Keratinocyte (primary cell): ENCODE measurements at regions not wholly inside any gene's neighbourhood (a gene's known extent, or its start where the extent isn't known, plus 50 kb on each side); places are given as distances from the start of the nearest gene placed in this dataset.

Experiments
- DNase-seq: peaks from one replicate; pipeline ENCODE4 v3.0.0-alpha.2; 2011; ENCODE audit warnings: low read depth, missing footprints, low spot score
- FAIRE-seq: peaks from 2 replicates; lab custom pipeline; 2011; peaks lifted over from hg19 to GRCh38; lab: Jason Lieb, UNC
- H2AFZ ChIP-seq: 2 replicates; pipeline ENCODE4 v1.6.0; 2012; ENCODE audit warnings: low read length, control low read depth, inconsistent platforms; ENCODE audit not compliant: control insufficient read depth
- H3K27ac ChIP-seq: 2 replicates; pipeline ENCODE4 v1.5.1; 2011; ENCODE audit warnings: low read length; ENCODE audit not compliant: control insufficient read depth, insufficient read depth
- H3K27me3 ChIP-seq: 3 replicates; pipeline ENCODE4 v1.6.0; 2011; ENCODE audit warnings: low read length; ENCODE audit not compliant: control insufficient read depth, insufficient read depth; ENCODE audit errors: extremely low read depth
- H3K36me3 ChIP-seq, 2 experiments: 2 replicates in 1 of 2; 3 replicates in 1 of 2; pipeline ENCODE4 v1.5.1; 2011; ENCODE audit warnings: low read length in 2 of 2, mild to moderate bottlenecking in 1 of 2; ENCODE audit not compliant: control insufficient read depth in 2 of 2, insufficient read depth in 2 of 2; ENCODE audit errors: extremely low read depth in 1 of 2
- H3K4me1 ChIP-seq: 3 replicates; pipeline ENCODE4 v1.5.1; 2011; ENCODE audit warnings: low read length; ENCODE audit not compliant: control insufficient read depth, insufficient read depth; ENCODE audit errors: extremely low read depth
- H3K4me2 ChIP-seq: 3 replicates; pipeline ENCODE4 v1.6.0; 2011; ENCODE audit warnings: low read depth, low read length; ENCODE audit not compliant: control insufficient read depth, insufficient read depth; ENCODE audit errors: extremely low read depth
- H3K4me3 ChIP-seq, 3 experiments: fragments of 200-600 bp in 1 of 3; sonication (generic) in 1 of 3; 2 replicates in 2 of 3; 3 replicates in 1 of 3; pipeline ENCODE4 v1.5.1; 2011 to 2016; ENCODE audit warnings: low read length in 3 of 3, mild to moderate bottlenecking in 3 of 3, control low read depth in 2 of 3, inconsistent platforms in 1 of 3, low read depth in 1 of 3, mixed read lengths in 1 of 3, mixed run types in 1 of 3, moderate library complexity in 1 of 3; ENCODE audit not compliant: control insufficient read depth in 2 of 3, insufficient read depth in 2 of 3; ENCODE audit errors: extremely low read depth in 1 of 3
- H3K79me2 ChIP-seq: 2 replicates; pipeline ENCODE4 v1.6.0; 2012; ENCODE audit warnings: low read length; ENCODE audit not compliant: control insufficient read depth, insufficient read depth
- H3K9ac ChIP-seq: 3 replicates; pipeline ENCODE4 v1.6.0; 2011; ENCODE audit warnings: low read length; ENCODE audit not compliant: control insufficient read depth, insufficient read depth; ENCODE audit errors: extremely low read depth
- H3K9me1 ChIP-seq: 3 replicates; pipeline ENCODE4 v1.6.0; 2011; ENCODE audit warnings: low read length; ENCODE audit not compliant: control insufficient read depth, insufficient read depth; ENCODE audit errors: extremely low read depth
- H3K9me3 ChIP-seq: 2 replicates; pipeline ENCODE4 v1.5.1; 2012; ENCODE audit warnings: low read depth, low read length; ENCODE audit not compliant: control insufficient read depth
- H4K20me1 ChIP-seq: 3 replicates; pipeline ENCODE4 v1.6.0; 2011; ENCODE audit warnings: low read length; ENCODE audit not compliant: control insufficient read depth, insufficient read depth; ENCODE audit errors: extremely low read depth
- CTCF ChIP-seq, 3 experiments: IDR thresholded peaks in 1 of 3; conservative IDR thresholded peaks in 1 of 3; optimal IDR thresholded peaks in 1 of 3; 2 replicates in 2 of 3; 3 replicates in 1 of 3; pipeline versions ENCODE3 to v1.5.1; 2011; ENCODE audit warnings: low read length in 3 of 3, mild to moderate bottlenecking in 3 of 3, moderate library complexity in 2 of 3, control low read depth in 1 of 3, inconsistent platforms in 1 of 3; ENCODE audit not compliant: insufficient read depth in 2 of 3; ENCODE audit errors: extremely low read depth in 1 of 3
- EZH2 ChIP-seq: IDR thresholded peaks from one replicate; pipeline ENCODE4 v1.6.1; 2012; ENCODE audit warnings: inconsistent platforms, mild to moderate bottlenecking, low read length, moderate library complexity
- dilution Hi-C: fragments of 300-500 bp; cut with MboI; formaldehyde crosslinking; loops from one replicate; pipeline ENCODE4 v1.7.0; 2020; ENCODE audit warnings: low sequenced_read_pairs; ENCODE audit not compliant: extremely low pct_ligation_motif_present

DNA sequence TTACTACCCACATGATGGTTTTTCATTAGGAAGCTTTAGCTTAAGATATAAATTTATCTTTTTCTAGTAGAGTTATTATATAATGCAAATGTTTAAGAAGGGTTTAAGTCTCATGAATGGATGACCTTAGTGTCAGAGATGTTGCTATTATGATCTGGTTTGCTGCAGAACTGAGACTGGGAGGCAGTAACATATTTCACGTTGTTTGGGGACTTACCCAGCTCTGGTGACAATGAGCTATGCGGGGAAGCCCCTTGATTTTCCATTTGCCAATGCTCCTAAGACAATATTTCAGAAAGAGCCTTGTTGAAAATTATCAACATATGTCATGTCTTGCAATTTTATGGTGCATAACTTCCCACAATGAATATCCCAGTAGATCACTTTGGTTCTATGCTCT, 754.6 kb downstream of the REEP3 start:
- H3K4me2 ChIP-seq: no peak overlapping the region
- TF ChIP-seq CTCF (optimal IDR thresholded peaks at IDR 0.05 in 1 of 3, IDR thresholded peaks at IDR 0.05 in 1 of 3, conservative IDR thresholded peaks at IDR 0.05 in 1 of 3; ENCODE audit: extremely low read depth in 1 of 3, insufficient read depth in 2 of 3, low read length in 3 of 3) (no peak), EZH2 (no peak)
- dilution Hi-C loops: no loop called here
- H3K9ac ChIP-seq: no peak overlapping the region
- H3K4me1 ChIP-seq: no peaks in the 10 kb centered on the region
- no peaks in the 10 kb centered on the region for H3K36me3 ChIP-seq
- FAIRE-seq: no peak
- no peak overlapping the region for H3K4me3 ChIP-seq
- H4K20me1 ChIP-seq: no peaks in the 10 kb centered on the region
- H3K9me1 ChIP-seq: no peaks in the 10 kb centered on the region
- H3K27me3 ChIP-seq: no peaks in the 10 kb centered on the region
- H3K27ac ChIP-seq: no peak overlapping the region
- no peak overlapping the region for H2AFZ ChIP-seq
- DNase-seq: no peak
- H3K9me3 ChIP-seq: no peaks in the 10 kb centered on the region
- no peaks in the 10 kb centered on the region for H3K79me2 ChIP-seq

DNA sequence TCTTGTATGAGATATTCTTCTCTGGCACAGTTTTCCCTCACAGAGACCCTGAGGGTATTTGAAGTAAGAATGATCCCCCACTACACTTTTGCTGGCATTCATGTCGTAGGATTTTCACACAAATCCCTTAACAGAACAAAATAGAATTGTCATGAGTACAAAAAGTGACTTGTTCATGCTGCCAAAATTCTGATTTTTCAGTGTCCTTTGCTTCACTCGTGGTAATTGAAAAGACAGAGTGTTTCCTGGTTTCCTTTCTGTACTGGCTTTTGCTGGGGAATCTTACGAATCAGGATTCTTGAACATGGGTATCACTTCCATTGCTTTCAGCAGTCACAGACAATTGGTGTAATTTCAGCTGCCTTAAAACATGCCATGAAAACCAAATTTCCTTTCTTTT, 756.3 kb downstream of the REEP3 start:
- Histone ChIP-seq H3K36me3 (no peaks in the 10 kb centered on the region), H3K9me3 (no peaks in the 10 kb centered on the region), H3K4me1 (no peaks in the 10 kb centered on the region), H3K79me2 (no peaks in the 10 kb centered on the region), H3K27ac (no peak overlapping the region), H3K4me3 (no peak overlapping the region), H4K20me1 (no peaks in the 10 kb centered on the region), H3K27me3 (no peaks in the 10 kb centered on the region), H3K9ac (no peak overlapping the region), H3K9me1 (no peaks in the 10 kb centered on the region), H3K4me2 (no peak overlapping the region), H2AFZ (no peak overlapping the region)
- dilution Hi-C loops: no loop called here
- TF ChIP-seq CTCF (optimal IDR thresholded peaks at IDR 0.05 in 1 of 3, IDR thresholded peaks at IDR 0.05 in 1 of 3, conservative IDR thresholded peaks at IDR 0.05 in 1 of 3; ENCODE audit: extremely low read depth in 1 of 3, insufficient read depth in 2 of 3, low read length in 3 of 3) (no peak), EZH2 (no peak)
- DNase-seq: no peak
- FAIRE-seq: no peak
